ENCODE measurements at regions not wholly inside any gene's neighbourhood (a gene's known extent, or its start where the extent isn't known, plus 50 kb on each side); places are given as distances from the start of the nearest gene placed in this dataset.

DNA sequence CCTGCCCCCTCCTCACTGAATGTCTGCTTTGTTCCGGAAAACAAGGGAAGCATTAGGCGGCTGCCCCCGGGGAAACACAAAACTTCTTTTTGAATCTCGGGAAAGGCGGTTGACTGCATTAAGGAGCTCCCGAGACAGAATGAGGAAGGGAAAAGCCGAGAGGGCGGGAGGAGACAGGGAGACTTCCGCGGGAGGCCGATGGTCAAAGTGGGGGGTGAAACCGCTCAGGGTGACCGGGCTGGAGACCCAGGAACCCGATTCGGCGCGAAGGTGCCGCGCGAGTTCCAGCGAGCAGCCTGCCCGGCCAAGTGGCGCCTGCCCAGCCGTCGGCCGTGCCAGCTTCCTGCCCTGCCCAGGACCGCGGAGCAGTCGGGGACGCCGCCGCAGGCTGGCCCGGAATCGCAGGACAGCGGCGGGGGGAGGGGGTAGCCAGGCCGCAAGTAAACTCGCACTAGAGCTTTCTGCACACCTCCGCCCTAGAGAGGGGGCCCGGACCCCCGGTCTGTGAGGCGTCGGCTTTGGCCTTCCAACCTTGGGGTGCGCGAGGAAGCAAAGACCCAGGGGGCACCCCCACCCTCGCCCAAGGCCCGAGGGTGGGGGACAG is 55.1 kb upstream of the BCOR start:
- ATAC-seq (peak; percentile 55 to 57), DNase-seq (peak in 1 of 2 donors; percentile 73)
- peak overlapping the region; percentile 77 to 86 (median 82) for H3K27ac ChIP-seq
- in situ Hi-C loops (cut with MboI; ENCODE audit: low sequenced_read_pairs in 4 of 4), result loop anchor here in 2 of 4 donors (25.0 kb wide), 2 partner anchors 141 to 416 kb away; no protein-coding TSS in a partner anchor
- H3K4me3 ChIP-seq, result peak overlapping the region; percentile 50 to 63 (median 60)
- no peaks in the 10 kb centered on the region for H3K36me3 ChIP-seq
- intact Hi-C loops (cut with DNase I; ENCODE audit: low total_unique reads), result loop anchor here (1.0 to 2.0 kb wide), 2 partner anchors 47 to 58 kb away; no protein-coding TSS in a partner anchor
- peaks cover 4 to 18% of the 10 kb centered on the region in 2 donors for H3K4me1 ChIP-seq
- TF ChIP-seq POLR2A (IDR thresholded peaks at IDR 0.05), result peak in 1 of 2 donors; percentile 29
- TF ChIP-seq, protein P1, sequence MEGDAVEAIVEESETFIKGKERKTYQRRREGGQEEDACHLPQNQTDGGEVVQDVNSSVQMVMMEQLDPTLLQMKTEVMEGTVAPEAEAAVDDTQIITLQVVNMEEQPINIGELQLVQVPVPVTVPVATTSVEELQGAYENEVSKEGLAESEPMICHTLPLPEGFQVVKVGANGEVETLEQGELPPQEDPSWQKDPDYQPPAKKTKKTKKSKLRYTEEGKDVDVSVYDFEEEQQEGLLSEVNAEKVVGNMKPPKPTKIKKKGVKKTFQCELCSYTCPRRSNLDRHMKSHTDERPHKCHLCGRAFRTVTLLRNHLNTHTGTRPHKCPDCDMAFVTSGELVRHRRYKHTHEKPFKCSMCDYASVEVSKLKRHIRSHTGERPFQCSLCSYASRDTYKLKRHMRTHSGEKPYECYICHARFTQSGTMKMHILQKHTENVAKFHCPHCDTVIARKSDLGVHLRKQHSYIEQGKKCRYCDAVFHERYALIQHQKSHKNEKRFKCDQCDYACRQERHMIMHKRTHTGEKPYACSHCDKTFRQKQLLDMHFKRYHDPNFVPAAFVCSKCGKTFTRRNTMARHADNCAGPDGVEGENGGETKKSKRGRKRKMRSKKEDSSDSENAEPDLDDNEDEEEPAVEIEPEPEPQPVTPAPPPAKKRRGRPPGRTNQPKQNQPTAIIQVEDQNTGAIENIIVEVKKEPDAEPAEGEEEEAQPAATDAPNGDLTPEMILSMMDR (IDR thresholded peaks at IDR 0.05 in 4 of 5, conservative IDR thresholded peaks at IDR 0.05 in 1 of 5), result peak in 1 of 5 experiments; percentile 10
- H3K27me3 ChIP-seq, result peaks cover 0 to 22% (median 5%) of the 10 kb centered on the region in 3 donors
- no peaks in the 10 kb centered on the region for H3K9me3 ChIP-seq

DNA sequence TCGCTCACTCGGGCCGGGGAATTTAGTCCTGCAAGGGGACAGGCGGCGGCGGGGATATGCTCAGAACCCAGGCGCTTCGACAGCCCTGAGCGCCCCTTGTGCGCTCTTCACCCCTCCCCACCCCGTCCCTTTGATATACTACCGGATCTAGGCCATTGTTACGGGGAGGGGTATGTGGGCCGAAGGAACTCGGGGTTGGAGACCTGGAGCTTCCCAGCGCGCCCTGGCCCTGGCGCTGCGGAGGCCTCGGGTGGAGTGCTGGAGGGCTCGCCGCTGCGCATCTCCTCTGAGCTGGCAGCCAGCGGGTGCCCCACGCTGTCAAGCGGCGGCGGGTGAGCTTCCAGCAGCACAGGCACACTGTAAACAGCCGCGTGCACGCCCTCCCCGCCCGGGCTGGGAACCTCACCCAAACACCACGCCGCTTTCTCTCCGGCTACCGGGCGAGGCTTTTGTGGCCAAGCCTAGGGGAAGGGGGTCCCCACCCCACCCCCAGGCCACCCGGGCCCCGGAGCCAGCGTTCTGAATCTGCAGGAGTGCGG is 54.5 kb upstream of the BCOR start:
- H3K36me3 ChIP-seq, result no peaks in the 10 kb centered on the region
- H3K9me3 ChIP-seq, result no peaks in the 10 kb centered on the region
- peak overlapping the region; percentile 50 to 63 (median 60) for H3K4me3 ChIP-seq
- in situ Hi-C loops (cut with MboI; ENCODE audit: low sequenced_read_pairs in 4 of 4) (loop anchor here in 2 of 4 donors (25.0 kb wide), 2 partner anchors 140 to 415 kb away; no protein-coding TSS in a partner anchor), intact Hi-C loops (cut with DNase I; ENCODE audit: low total_unique reads) (loop anchor here (2.0 kb wide), 1 partner anchor 57 kb away; no protein-coding TSS in a partner anchor)
- TF ChIP-seq POLR2A (IDR thresholded peaks at IDR 0.05), result no peak
- TF ChIP-seq, protein P1 (IDR thresholded peaks at IDR 0.05 in 4 of 5, conservative IDR thresholded peaks at IDR 0.05 in 1 of 5), result no peak
- peaks cover 4 to 18% of the 10 kb centered on the region in 2 donors for H3K4me1 ChIP-seq
- DNase-seq (peak in 1 of 2 donors; percentile 52), ATAC-seq (peak; percentile 26 to 46)
- peaks cover 0 to 26% (median 10%) of the 10 kb centered on the region in 3 donors for H3K27me3 ChIP-seq
- peak overlapping the region; percentile 77 to 86 (median 82) for H3K27ac ChIP-seq

DNA sequence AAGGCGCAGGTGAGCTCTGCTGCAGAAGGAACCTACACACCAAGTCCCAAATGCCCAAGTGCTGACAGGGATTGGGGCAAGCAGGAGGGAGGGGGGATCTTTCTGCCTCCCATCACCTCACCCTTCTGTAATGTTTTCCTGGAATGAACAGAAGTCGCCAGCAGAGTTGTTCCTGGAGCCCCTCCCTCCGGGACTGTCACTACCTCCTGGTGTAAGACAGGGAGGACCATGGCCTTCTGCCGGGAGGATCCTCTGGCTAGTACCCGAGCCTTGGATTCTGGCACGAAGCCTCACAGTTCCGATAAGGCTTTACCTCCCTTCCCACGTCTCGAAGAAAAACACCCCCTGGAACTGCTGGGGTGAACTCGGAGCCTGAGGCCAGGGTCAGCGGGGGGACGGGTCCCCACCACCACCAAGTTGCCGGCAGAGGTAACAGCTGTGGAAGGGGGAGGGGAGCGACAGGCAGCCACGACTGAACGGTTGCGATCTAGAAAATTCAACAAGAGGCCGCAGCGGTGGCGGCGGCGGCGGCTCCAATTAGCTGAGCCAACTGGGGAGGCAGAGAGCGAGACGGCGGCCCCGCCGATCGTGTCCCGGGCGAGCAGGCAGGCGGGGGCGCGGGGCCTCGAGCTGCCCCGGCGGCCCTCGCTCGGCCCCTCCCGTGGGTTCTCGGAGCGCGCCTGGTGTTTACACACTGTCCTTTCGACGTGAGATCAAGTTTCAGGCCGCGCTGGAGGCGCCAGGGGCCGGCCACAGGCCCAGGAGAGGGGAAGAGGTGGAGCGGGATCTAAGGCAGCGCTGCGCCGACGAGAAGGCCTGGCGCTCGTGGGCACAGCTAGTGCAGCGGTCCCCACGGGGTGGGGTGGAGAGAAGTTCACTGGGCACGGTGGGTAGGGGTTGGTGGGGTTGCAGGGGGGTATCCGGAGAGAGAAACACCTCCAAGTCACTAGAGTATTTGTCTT is 53.7 kb upstream of the BCOR start:
- H3K4me3 ChIP-seq, result peak overlapping the region; percentile 50 to 63 (median 60)
- peak overlapping the region; percentile 77 to 86 (median 82) for H3K27ac ChIP-seq
- H3K36me3 ChIP-seq, result no peaks in the 10 kb centered on the region
- TF ChIP-seq, protein P1 (IDR thresholded peaks at IDR 0.05 in 4 of 5, conservative IDR thresholded peaks at IDR 0.05 in 1 of 5), result no peak
- TF ChIP-seq POLR2A (IDR thresholded peaks at IDR 0.05), result peak; percentile 41 to 42
- H3K4me1 ChIP-seq, result peaks cover 4 to 24% of the 10 kb centered on the region in 2 donors
- intact Hi-C loops (cut with DNase I; ENCODE audit: low total_unique reads), result loop anchor here (1.0 to 2.0 kb wide), 2 partner anchors 42 to 57 kb away; no protein-coding TSS in a partner anchor
- peaks cover 0 to 30% (median 10%) of the 10 kb centered on the region in 3 donors for H3K27me3 ChIP-seq
- ATAC-seq (peak; percentile 42 to 51), DNase-seq (peak in 1 of 2 donors; percentile 71)
- in situ Hi-C loops (cut with MboI; ENCODE audit: low sequenced_read_pairs in 4 of 4), result loop anchor here in 2 of 4 donors (25.0 kb wide), 2 partner anchors 139 to 414 kb away; no protein-coding TSS in a partner anchor
- H3K9me3 ChIP-seq, result no peaks in the 10 kb centered on the region

DNA sequence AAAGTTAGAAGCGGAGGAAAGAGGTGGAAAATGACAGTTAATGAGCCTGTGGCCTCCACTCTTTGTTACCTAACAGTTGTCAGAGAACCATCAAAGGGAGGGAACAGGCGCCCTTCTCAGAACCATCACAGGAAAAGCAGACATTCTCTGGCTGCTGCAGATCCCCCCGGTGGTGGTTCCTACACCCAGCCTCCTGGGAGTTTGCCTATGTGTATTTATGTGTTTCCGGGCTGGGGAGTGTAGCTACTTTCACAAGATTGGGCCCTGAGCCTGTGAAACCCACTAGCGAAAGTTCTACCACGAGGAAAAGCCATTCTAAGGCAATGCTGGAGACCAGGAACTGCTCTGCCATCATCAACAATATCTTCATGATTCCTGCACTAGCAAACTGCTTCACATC is 52.7 kb upstream of the BCOR start:
- Histone ChIP-seq H3K4me1 (peaks cover 4 to 24% of the 10 kb centered on the region in 2 donors), H3K36me3 (no peaks in the 10 kb centered on the region), H3K9me3 (no peaks in the 10 kb centered on the region), H3K27me3 (peaks cover 0 to 30% (median 14%) of the 10 kb centered on the region in 3 donors), H3K4me3 (no peak overlapping the region), H3K27ac (no peak overlapping the region)
- no peak for TF ChIP-seq POLR2A (IDR thresholded peaks at IDR 0.05)
- TF ChIP-seq, protein P1 (IDR thresholded peaks at IDR 0.05 in 4 of 5, conservative IDR thresholded peaks at IDR 0.05 in 1 of 5), result no peak
- in situ Hi-C loops (cut with MboI; ENCODE audit: low sequenced_read_pairs in 4 of 4) (loop anchor here in 2 of 4 donors (25.0 kb wide), 2 partner anchors 138 to 413 kb away; no protein-coding TSS in a partner anchor), intact Hi-C loops (cut with DNase I; ENCODE audit: low total_unique reads) (no loop called here)
- ATAC-seq (no peak), DNase-seq (no peak)
